Gastrocnemius medialis (tissue), 4 donors: ENCODE measurements at regions not wholly inside any gene's neighbourhood (a gene's known extent, or its start where the extent isn't known, plus 50 kb on each side); places are given as distances from the start of the nearest gene placed in this dataset.

Experiments used
- CTCF ChIP-seq, 5 experiments: fragments of 450-650 bp in 3 of 5; fragments of 200-600 bp in 2 of 5; sonication (generic) in 2 of 5; IDR thresholded peaks in 4 of 5; conservative IDR thresholded peaks in 1 of 5; 1 replicate in 4 of 5; 2 replicates in 1 of 5; pipeline ENCODE4 v1.5.1; 2016 to 2019; ENCODE audit warnings: antibody characterized with exemption in 5 of 5, mild to moderate bottlenecking in 3 of 5, moderate library complexity in 3 of 5
- POLR2A ChIP-seq, 2 donors: fragments of 450-650 bp; IDR thresholded peaks; one replicate each; pipeline ENCODE4 v1.6.1; 2017; ENCODE audit warnings: antibody characterized with exemption in 2 of 2, mild to moderate bottlenecking in 2 of 2, moderate library complexity in 2 of 2

DNA sequence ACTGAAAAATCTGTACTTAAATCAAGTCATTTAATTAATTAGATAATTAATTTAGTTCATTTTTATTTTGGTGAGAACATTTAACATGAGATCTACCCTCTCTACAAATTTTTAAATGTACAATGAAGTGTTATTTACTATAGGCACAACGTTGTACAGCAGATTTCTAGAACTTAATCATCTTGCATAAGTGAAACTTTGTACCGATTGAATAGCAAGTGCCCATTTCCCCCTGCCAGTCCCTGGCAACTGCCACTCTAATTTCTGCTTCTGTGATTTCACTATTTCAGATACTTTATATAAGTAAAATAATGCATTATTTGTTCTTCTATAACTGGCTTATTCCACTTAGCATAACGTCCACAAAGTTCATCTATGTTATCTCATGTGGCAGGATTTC lies 50.1 kb upstream of the SYTL5 start:
- no peak for TF ChIP-seq CTCF (IDR thresholded peaks at IDR 0.05 in 4 of 5, conservative IDR thresholded peaks at IDR 0.05 in 1 of 5)
- TF ChIP-seq POLR2A (IDR thresholded peaks at IDR 0.05): no peak
